NCI-H510A treated with DMSO at 0.1 percent for 48 hours (cell line): ENCODE measurements at regions not wholly inside any gene's neighbourhood (a gene's known extent, or its start where the extent isn't known, plus 50 kb on each side); places are given as distances from the start of the nearest gene placed in this dataset.
"Not testable (repeated sequence)": the region's sequence is repeated elsewhere in the genome, so short reads cannot be mapped to it uniquely, and the experiment has no call there.

ENCODE experiments used
- DNase-seq: peaks from one replicate; lab custom pipeline; 2025; lab: John Stamatoyannopoulos, UW

DNA sequence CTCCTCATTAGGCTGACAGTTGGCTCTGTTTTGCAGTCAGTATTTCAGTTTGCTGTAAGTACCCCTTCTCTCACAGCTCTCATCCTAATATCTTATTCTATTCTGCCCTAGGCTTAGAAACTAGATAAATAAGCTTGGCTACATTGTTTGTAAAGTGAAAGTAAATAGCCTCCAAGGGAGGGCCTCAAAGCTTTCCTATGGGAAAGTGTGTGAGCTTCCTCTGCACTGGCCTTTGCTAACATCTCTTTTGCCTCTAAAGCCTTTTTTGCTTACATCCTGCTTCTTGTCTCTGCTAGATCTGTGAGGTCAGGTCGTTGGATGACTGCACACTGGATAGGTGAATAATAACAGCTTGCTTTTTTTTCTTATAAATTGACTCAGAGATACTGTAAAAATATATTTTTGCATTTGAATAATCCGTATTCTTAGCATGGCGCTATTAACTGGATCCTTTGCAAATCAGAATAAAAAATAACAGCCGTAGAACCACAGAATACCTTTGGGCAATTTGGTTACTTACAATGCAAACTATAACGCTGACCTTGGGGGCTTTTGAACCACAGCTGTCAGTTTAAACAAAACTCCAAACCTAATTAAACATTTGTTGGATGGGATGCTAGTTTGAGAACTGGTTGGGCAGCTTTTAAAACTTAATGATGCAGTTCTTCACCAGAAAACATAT is 55.1 kb downstream of the TTC6 start:
- DNase-seq = peak; percentile 39

DNA sequence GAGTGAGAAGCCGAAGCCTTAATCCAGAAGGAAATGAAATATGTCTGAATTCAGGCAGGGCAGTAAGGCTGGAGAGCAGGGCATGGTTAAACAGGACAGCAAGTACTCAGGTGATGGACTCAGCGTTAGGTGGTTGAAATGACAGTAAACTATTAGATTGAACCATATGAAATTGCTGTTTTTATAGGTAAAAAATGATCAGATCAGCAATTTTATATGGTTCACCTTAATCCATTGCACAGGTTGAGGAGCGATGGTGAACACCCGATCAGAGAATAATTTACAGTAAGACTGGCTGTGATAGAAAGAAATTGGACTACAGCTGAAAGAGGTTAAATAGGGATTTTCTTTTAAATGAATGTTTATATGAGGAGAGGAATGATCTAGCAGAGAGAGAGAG is 56.6 kb downstream of the TTC6 start:
- no peak for DNase-seq

- no peak for DNase-seq
Observed at GRCh38 chr14:37655418-37655817, 60.0 kb downstream of the TTC6 start.

DNA sequence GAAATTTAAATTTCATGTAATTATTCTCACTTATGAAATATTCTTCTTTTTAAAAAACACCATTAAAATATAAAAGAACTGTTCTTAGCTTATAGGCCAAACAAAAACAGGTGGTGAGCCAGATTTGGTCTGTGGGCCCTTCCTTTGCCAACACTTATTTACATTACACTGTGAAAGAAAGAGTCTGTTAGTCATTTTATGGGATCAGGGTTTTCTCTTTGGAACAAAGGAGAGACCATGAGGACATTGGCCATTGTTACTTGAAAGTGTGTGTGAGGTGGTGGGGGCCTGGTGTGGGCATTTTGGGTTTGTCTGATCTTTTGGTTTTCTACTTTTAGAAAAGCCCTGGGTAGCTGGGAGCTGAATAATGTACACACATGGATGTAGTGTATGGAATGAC is 62.7 kb downstream of the TTC6 start:
- DNase-seq = no peak

DNA sequence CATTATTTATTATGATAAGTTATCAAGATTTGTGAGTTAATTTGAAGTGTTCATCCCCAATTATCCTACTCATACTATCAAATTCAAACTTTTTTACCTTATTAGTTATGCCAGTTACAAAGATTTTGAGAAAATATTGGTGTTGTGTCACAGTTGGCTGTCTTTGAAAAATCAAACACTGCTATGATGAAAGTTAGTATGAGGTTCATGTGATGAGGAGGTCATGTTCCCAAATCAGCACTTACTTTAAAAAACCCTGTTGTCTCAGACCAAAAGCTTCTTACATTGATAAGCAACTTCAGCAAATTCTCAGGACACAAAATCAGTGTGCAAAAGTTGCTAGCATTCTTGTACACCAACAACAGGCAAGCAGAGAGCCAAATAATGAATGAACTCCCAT is 68.1 kb downstream of the TTC6 start:
- no peak for DNase-seq

GRCh38 chr14:37665479-37665878 is 70.0 kb downstream of the TTC6 start:
- DNase-seq = no peak

DNA sequence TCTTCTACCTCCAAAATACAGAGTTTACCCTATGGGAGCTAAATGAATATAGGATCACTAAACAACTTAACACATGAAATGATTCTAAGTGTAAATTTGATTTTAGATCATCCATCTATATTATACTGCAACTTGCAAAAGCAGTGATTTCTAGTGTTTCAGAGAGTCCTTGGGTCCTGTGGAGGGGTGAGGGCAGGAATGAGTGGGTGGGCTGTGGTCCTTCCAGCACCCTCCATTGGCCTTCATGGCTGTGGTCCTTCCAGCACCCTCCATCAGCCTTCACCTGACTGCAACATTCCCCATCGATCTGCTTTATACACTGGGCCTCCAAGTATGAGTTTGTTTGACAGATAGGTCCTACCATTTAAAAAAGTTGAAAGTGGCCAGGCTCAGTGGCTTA is 70.5 kb downstream of the TTC6 start:
- DNase-seq = no peak

- no peak for DNase-seq
Observed at GRCh38 chr14:37668646-37669045, 73.2 kb downstream of the TTC6 start.

GRCh38 chr14:37669242-37669641 is 73.8 kb downstream of the TTC6 start:
- DNase-seq = no peak

DNA sequence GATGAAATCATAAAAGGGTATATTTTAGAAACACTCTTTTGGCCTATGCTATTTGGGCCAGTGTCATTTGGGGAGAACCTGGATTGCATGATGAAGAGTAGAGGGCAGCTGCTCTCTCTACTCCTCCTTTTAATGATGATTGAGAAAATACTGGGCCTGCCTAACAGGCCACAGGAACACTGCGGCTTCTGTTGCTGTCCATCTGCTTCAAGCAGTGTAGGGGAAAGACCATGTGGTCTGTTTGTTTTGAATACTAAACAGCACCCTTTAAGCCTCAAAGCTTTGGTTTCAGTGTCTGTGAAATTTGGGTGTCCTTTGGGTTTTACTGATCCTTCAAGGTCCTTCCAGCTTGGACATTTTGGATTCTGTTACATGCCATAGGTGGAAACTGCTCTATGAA is 78.0 kb downstream of the TTC6 start:
- no peak for DNase-seq

DNA sequence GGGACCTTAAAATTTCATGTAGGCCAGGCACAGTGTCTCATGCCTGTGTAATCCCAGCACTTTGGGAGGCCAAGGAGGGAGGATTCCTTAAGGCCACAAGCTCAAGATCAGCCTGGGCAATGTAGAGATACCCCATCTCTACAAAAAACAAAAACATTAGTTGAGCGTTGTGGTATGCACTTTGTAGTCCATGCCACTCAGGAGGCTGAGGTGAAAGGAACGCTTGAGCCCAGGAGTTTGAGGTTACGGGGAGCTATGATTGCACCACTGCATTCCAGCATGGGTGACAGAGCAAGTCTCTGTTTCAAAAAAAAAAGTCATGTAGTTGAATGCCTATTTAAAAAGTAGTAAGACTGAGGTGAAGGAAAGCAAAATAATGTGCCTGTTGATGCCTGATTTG is 83.5 kb downstream of the TTC6 start:
- no peak for DNase-seq

DNA sequence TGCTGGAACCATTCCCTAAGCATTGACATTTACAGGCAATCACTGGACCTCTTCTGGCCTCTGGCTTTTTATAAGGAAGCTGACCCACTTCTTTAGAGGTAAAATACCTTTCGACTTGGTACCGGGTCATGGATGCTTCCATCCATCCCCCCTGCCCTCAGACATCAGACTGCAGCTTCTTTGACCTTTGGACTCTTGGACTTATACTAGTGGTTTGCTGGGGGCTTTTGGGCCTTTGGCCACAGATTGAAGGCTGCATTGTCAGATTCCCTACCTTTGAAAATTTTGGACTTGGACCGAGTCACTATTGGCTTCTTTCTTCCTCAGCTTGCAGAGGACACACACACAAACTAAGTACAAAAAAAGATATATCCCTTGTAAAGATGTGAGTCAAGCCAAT is 86.1 kb downstream of the TTC6 start:
- DNase-seq = no peak

DNA sequence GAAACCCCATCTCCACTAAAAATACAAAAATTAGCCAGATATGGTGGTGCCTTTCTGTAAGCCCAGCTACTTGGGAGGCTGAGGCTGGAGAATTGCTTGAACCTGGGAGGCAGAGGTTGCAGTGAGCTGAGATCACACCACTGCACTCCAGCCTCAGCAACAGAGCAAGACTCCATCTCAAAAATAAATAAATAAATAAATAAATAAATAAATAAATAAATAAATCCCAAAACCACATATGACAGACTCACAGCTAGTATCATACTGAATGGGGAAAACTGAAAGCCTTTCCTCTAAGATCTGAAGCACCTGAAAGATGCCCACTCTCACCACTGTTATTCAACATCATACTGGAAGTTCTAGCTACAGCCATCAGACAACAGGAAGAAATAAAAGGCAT is 97.3 kb downstream of the TTC6 start:
- DNase-seq = not testable (repeated sequence)

GRCh38 chr14:37693420-37693819 is 98.0 kb downstream of the TTC6 start:
- not testable (repeated sequence) for DNase-seq

DNA sequence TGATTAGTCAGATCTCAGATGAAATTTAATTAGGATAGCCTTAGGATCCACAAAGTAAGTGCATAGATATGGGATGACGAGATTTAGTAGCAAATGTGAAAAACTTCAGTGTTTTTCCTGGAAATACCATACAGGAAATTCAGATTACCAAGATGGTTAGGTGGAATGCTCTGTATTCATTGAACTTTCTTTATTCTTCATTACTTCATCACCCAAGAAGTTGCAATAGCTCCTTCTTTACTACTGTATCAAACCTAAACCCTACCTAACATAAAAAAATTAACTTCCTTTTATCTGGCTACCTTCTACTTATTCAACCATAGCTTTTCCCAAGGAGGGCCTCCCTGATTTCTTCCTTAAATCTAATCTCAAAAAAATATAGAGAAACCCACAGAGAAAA is 100.4 kb downstream of the TTC6 start:
- no peak for DNase-seq

GRCh38 chr14:37697489-37698121 is 102.2 kb downstream of the TTC6 start:
- DNase-seq = no peak

- DNase-seq = no peak
Observed at GRCh38 chr14:37698840-37699777, 103.7 kb downstream of the TTC6 start.

- DNase-seq = no peak
Observed at GRCh38 chr14:37707716-37708115, 112.3 kb downstream of the TTC6 start.

DNA sequence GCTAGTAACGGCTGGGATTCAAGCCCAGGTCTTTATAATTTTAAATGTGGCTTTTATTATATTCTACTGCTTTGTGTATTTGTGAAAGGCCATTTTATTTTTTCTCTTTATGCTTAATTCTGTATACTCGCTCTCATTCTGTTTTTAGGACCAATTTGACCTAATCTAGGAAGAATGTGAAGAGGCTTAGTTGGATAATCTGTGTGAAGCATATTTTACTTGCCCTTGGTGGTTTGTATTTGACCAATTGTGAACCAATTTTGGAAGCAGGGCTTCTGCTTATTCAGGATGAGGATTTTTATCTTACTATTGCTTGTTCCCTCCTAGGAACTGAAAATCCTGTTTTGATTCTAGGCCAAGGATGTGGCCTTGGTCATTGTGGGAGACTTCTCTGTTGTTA is 113.1 kb downstream of the TTC6 start:
- no peak for DNase-seq

DNA sequence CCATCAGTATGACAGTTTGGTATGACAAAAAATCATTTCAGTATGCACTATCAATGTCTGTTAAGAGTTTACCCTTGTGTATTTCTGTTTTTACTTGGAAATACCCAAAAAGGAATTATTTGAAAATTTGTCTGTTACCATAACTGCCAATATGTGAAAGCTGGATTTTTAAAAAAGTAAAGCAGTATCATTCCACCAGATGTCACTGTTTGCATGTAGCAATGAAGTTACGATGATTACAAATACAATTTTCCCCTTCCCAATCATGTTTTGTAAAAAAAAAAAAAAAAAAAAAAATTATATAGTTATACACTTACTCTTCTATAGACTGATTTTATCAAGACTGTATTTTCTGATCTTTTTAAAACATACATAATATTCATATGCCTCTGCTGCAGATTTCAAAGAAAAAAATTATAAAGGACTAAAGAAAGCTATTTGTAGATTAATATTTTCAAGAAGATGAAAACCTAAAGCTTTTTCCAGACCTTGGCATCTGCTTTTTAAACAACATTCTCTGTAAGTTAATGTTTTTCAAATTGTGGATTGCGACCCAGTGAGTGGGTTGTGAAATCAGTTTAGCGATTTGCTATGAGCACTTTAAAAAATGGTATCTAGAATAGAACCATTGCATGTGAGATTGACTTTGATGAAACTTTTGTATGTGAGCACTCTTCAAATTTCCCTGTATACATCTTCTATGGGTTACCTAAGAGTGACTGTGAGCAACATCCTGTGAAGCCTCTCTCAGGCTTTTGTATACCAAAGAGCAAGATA is 114.2 kb downstream of the TTC6 start:
- DNase-seq = peak; percentile 13

DNA sequence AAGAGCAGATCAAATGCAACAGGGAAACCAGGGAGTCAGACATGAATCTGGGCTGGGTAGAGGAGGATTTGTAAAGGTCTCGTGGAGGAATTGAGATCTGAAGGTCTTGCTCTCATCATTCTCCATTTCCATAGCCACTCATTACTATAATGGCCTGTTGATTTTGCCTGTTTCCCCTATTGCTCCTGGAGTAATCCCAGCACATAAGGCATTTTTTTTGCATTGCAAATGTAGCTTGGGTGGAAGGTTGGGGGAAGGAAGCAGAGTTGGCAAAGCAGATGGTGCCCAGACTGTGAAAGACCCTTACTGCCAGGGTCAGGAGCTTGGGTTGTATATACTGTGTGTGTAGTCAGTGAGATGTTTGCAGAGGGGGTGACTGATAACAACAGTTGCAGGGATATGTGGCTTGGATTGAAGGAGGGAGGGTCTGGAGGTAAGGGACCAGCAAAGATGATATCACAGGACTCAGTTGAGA is 116.0 kb downstream of the TTC6 start:
- no peak for DNase-seq
